SU-DHL-6 (cell line): ENCODE measurements at regions not wholly inside any gene's neighbourhood (a gene's known extent, or its start where the extent isn't known, plus 50 kb on each side); places are given as distances from the start of the nearest gene placed in this dataset.

ENCODE experiments used
- H2AFZ ChIP-seq: fragments of 200-600 bp; sonication (generic); 2 replicates; pipeline ENCODE4 v1.6.1; 2014; ENCODE audit warnings: low read depth, mild to moderate bottlenecking, moderate library complexity, mixed read lengths, antibody characterized with exemption, low read length; ENCODE audit not compliant: severe bottlenecking
- H3F3A ChIP-seq: fragments of 200-600 bp; shearing (Covaris generic); 2 replicates; pipeline ENCODE4 v1.6.0; 2016; ENCODE audit warnings: antibody characterized with exemption, mild to moderate bottlenecking; ENCODE audit not compliant: insufficient read depth
- H3K27ac ChIP-seq: fragments of 200-600 bp; sonication (generic); 2 replicates; pipeline ENCODE4 v1.5.1; 2016; ENCODE audit warnings: low read depth, mild to moderate bottlenecking, low read length, moderate library complexity, mixed read lengths
- H3K27me3 ChIP-seq: fragments of 200-600 bp; sonication (generic), shearing (Covaris generic); 2 replicates; pipeline ENCODE4 v1.6.0; 2014; ENCODE audit warnings: mild to moderate bottlenecking, low read length
- H3K36me3 ChIP-seq: fragments of 200-600 bp; sonication (generic); 2 replicates; pipeline ENCODE4 v1.6.1; 2014; ENCODE audit warnings: mild to moderate bottlenecking, low read length, mixed read lengths
- H3K4me2 ChIP-seq: fragments of 300-600, 200-600 bp; shearing (Covaris generic), sonication (generic); 2 replicates; pipeline ENCODE4 v1.6.0; 2014; ENCODE audit warnings: low read length, low read depth, mild to moderate bottlenecking; ENCODE audit not compliant: poor library complexity, severe bottlenecking
- H3K4me3 ChIP-seq: fragments of 200-600 bp; sonication (generic); 2 replicates; pipeline ENCODE4 v1.5.1; 2014; ENCODE audit warnings: antibody characterized with exemption, low read length, mild to moderate bottlenecking, mixed read lengths; ENCODE audit not compliant: insufficient read depth, poor library complexity, severe bottlenecking
- H3K79me2 ChIP-seq: fragments of 200-600 bp; sonication (generic); 2 replicates; pipeline ENCODE4 v1.6.1; 2014; ENCODE audit warnings: mild to moderate bottlenecking, low read length, moderate library complexity; ENCODE audit not compliant: insufficient read depth
- H3K9ac ChIP-seq: fragments of 200-600 bp; sonication (generic); 2 replicates; pipeline ENCODE4 v1.7.0; 2014; ENCODE audit warnings: mild to moderate bottlenecking, low read length
- H3K9me2 ChIP-seq: fragments of 200-600 bp; sonication (generic); replicated peaks from 2 replicates; pipeline ENCODE4 v1.6.1; 2014; ENCODE audit warnings: low read length; ENCODE audit not compliant: insufficient read depth
- H3K9me3 ChIP-seq: fragments of 200-600 bp; sonication (generic); 2 replicates; pipeline ENCODE4 v1.6.1; 2014; ENCODE audit warnings: low read length, mixed read lengths; ENCODE audit not compliant: insufficient read depth
- H4K20me1 ChIP-seq: fragments of 200-600 bp; sonication (generic); 2 replicates; pipeline ENCODE4 v1.6.1; 2014; ENCODE audit warnings: low read depth, mild to moderate bottlenecking, antibody characterized with exemption, low read length, moderate library complexity, mixed read lengths
- CTCF ChIP-seq: fragments of 200-600 bp; sonication (generic); IDR thresholded peaks from one replicate; pipeline ENCODE4 v1.5.1; 2017; ENCODE audit warnings: antibody characterized with exemption, mild to moderate bottlenecking, low read length, moderate library complexity; ENCODE audit not compliant: insufficient read depth, poor library complexity, severe bottlenecking
- EZH2phosphoT487 ChIP-seq: fragments of 200-600 bp; sonication (generic), shearing (Covaris generic); conservative IDR thresholded peaks from 2 replicates; pipeline ENCODE4 v1.6.1; 2018; ENCODE audit warnings: mild to moderate bottlenecking, antibody characterized with exemption, low read length, moderate library complexity, mixed read lengths

DNA sequence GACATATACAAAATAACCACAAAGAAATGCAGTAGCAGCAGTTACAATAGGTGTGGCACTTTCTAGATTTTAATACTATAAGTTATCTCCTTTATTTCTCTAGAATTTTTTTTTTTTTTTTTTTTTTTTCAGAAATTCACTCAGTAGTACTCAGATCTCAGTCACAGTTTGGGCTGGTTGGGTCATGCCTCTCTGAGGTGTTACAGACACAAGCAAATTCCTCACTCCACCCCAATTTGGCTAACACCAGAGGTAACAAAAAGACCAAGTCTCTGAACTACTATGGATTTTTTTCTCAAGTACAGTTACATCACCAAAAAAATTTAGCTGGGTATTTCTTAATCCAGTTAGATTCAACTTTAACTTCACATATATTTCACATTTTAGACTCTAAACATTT, 985.1 kb upstream of the LRRN3 start:
- Histone ChIP-seq H3K27me3 (no peaks in the 10 kb centered on the region), H3K27ac (no peak overlapping the region), H3K9me3 (no peaks in the 10 kb centered on the region), H3K9ac (no peak overlapping the region), H3F3A (no peaks in the 10 kb centered on the region), H3K79me2 (no peaks in the 10 kb centered on the region), H2AFZ (no peak overlapping the region), H3K4me3 (no peak overlapping the region), H4K20me1 (no peaks in the 10 kb centered on the region), H3K4me2 (no peak overlapping the region), H3K9me2 (no peaks in the 10 kb centered on the region), H3K36me3 (no peaks in the 10 kb centered on the region)
- TF ChIP-seq CTCF = no peak
- TF ChIP-seq EZH2phosphoT487 = no peak

DNA sequence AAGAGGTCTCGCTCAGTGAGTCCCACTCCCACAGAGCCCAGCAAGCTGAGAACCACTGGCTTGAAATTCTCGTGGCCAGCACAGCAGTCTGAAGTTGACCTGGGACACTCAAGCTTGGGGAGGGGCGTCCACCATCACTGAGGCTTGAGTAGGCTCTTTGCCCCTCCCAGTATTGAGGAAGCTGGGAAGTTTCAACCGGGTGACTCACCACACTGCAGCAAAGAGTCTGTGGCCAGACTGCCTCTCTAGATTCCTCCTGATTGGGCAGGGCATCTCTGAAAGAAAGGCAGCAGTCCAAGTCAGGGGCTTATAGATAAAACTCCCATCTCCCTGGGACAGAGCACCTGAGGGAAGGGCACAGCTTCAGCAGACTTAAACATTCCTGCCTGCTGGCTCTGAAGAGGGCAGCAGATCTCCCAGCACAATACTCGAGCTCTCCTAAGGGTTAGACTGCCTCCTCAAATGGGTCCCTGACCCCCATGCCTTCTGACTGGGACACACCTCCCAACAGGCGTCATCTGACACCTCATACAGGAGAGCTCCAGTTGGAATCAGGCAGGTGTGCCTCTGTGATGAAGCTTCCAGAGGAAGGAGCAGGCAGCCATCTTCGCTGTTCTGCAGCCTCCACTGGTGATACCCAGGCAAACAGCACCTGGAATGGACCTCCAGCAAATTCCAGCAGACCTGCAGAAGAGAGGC, 970.9 kb upstream of the LRRN3 start:
- no peaks in the 10 kb centered on the region for H3K79me2 ChIP-seq
- no peaks in the 10 kb centered on the region for H3F3A ChIP-seq
- no peaks in the 10 kb centered on the region for H3K9me2 ChIP-seq
- H2AFZ ChIP-seq = no peak overlapping the region
- TF ChIP-seq CTCF (no peak), EZH2phosphoT487 (no peak)
- no peaks in the 10 kb centered on the region for H4K20me1 ChIP-seq
- H3K4me2 ChIP-seq = no peak overlapping the region
- H3K27ac ChIP-seq = no peak overlapping the region
- H3K4me3 ChIP-seq = no peak overlapping the region
- no peaks in the 10 kb centered on the region for H3K36me3 ChIP-seq
- H3K9ac ChIP-seq = no peak overlapping the region
- H3K27me3 ChIP-seq = no peaks in the 10 kb centered on the region
- H3K9me3 ChIP-seq = no peaks in the 10 kb centered on the region

GRCh38 chr7:110129159-110129558, 961.8 kb upstream of the LRRN3 start:
- no peaks in the 10 kb centered on the region for H3K9me2 ChIP-seq
- H3K79me2 ChIP-seq = no peaks in the 10 kb centered on the region
- H3K36me3 ChIP-seq = no peaks in the 10 kb centered on the region
- no peaks in the 10 kb centered on the region for H3F3A ChIP-seq
- H3K4me3 ChIP-seq = no peak overlapping the region
- no peaks in the 10 kb centered on the region for H4K20me1 ChIP-seq
- no peak overlapping the region for H3K9ac ChIP-seq
- H3K27ac ChIP-seq = no peak overlapping the region
- H3K9me3 ChIP-seq = no peaks in the 10 kb centered on the region
- no peaks in the 10 kb centered on the region for H3K27me3 ChIP-seq
- H3K4me2 ChIP-seq = no peak overlapping the region
- H2AFZ ChIP-seq = no peak overlapping the region
- TF ChIP-seq CTCF (no peak), EZH2phosphoT487 (no peak)
